HepG2 (cell line): ENCODE measurements at regions not wholly inside any gene's neighbourhood (a gene's known extent, or its start where the extent isn't known, plus 50 kb on each side); places are given as distances from the start of the nearest gene placed in this dataset.

Experiments
- ATAD3A ChIP-seq: sonication (generic); formaldehyde crosslinking; IDR thresholded peaks from 2 replicates; pipeline ENCODE4 v1.4.0; 2020; ENCODE audit warnings: missing genetic modification reagents
- GABPA ChIP-seq, 2 experiments: IDR thresholded peaks; 2 replicates each; pipeline ENCODE4 v1.6.1; 2011 to 2016; ENCODE audit warnings: low read depth in 2 of 2, low read length in 1 of 2, missing biosample characterization in 1 of 2, missing genetic modification characterization in 1 of 2
- HMG20A ChIP-seq: IDR thresholded peaks from 2 replicates; pipeline ENCODE4 v1.6.1; 2016; ENCODE audit warnings: borderline replicate concordance
- JUN ChIP-seq: sonication (generic); formaldehyde crosslinking; IDR thresholded peaks from 2 replicates; pipeline ENCODE4 v1.4.0; 2020; ENCODE audit warnings: mild to moderate bottlenecking, missing genetic modification reagents
- KLF11 ChIP-seq: IDR thresholded peaks from 2 replicates; pipeline ENCODE4 v1.6.1; 2016; ENCODE audit warnings: missing compliant biosample characterization
- KLF12 ChIP-seq: sonication (generic); formaldehyde crosslinking; IDR thresholded peaks from 2 replicates; pipeline ENCODE4 v1.4.0; 2020; ENCODE audit warnings: missing genetic modification reagents, borderline replicate concordance
- POLR2A ChIP-seq, 2 experiments: IDR thresholded peaks; 2 replicates each; pipeline ENCODE4 v1.6.1; 2011; ENCODE audit warnings: low read depth in 2 of 2, low read length in 2 of 2, mild to moderate bottlenecking in 1 of 2, moderate library complexity in 1 of 2; ENCODE audit not compliant: insufficient read depth in 1 of 2
- SMARCC2 ChIP-seq: fragments of 450-650 bp; IDR thresholded peaks from 2 replicates; pipeline ENCODE4 v1.6.1; 2017; ENCODE audit warnings: antibody characterized with exemption, mild to moderate bottlenecking
- ZNF329 ChIP-seq: sonication (generic); formaldehyde crosslinking; IDR thresholded peaks from 2 replicates; pipeline ENCODE4 v1.9.0; 2021; ENCODE audit warnings: low read depth, mild to moderate bottlenecking, missing genetic modification reagents
- ZNF350 ChIP-seq: sonication (generic); formaldehyde crosslinking; IDR thresholded peaks from 2 replicates; pipeline ENCODE4 v1.4.0; 2020; ENCODE audit warnings: mild to moderate bottlenecking, low read depth, missing genetic modification reagents, borderline replicate concordance
- TF ChIP-seq, protein P1 (sequence below): sonication (generic); formaldehyde crosslinking; IDR thresholded peaks from 2 replicates; pipeline ENCODE4 v1.5.0; 2020; ENCODE audit warnings: mild to moderate bottlenecking, missing genetic modification reagents, moderate library complexity
- TF ChIP-seq, protein P2 (sequence below): fragments of 450-650 bp; IDR thresholded peaks from 2 replicates; pipeline ENCODE4 v1.6.1; 2017
- TF ChIP-seq, protein P3 (sequence below): sonication (generic); formaldehyde crosslinking; conservative IDR thresholded peaks from 2 replicates; pipeline ENCODE4 v1.8.1; 2023; ENCODE audit warnings: missing genetic modification reagents

DNA sequence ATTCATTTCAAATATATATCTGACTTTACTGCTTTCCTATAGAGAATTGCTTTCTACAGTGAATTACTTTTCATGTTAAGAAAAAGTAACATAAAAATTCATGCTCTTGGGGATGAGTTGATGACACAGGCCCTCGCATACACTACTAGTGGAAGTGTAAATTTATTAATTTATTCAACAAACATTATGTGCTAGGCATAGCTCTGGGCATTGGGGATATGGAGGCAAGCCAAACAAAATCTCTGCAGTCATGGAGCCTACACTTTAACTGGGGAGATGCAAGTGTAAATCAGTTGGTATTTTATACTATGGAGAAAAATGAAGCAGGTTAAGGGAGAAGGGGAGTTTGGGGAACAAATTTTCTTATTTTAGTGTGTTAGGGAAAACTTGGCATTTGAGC is 340.7 kb downstream of the RAP2B start:
- TF ChIP-seq POLR2A (IDR thresholded peaks at IDR 0.05; ENCODE audit: insufficient read depth in 1 of 2, low read depth in 2 of 2, low read length in 2 of 2) (no peak), SMARCC2 (no peak), ZNF329 (CRISPR knock-in tag) (no peak), HMG20A (no peak), KLF12 (no peak), KLF11 (CRISPR knock-in tag) (no peak), JUN (no peak), GABPA (IDR thresholded peaks at IDR 0.05; ENCODE audit: low read depth, low read length) (no peak), GABPA (CRISPR knock-in tag; IDR thresholded peaks at IDR 0.05; ENCODE audit: low read depth) (no peak), ZNF350 (CRISPR knock-in tag) (no peak), ATAD3A (CRISPR knock-in tag) (no peak)
- TF ChIP-seq, protein P1, sequence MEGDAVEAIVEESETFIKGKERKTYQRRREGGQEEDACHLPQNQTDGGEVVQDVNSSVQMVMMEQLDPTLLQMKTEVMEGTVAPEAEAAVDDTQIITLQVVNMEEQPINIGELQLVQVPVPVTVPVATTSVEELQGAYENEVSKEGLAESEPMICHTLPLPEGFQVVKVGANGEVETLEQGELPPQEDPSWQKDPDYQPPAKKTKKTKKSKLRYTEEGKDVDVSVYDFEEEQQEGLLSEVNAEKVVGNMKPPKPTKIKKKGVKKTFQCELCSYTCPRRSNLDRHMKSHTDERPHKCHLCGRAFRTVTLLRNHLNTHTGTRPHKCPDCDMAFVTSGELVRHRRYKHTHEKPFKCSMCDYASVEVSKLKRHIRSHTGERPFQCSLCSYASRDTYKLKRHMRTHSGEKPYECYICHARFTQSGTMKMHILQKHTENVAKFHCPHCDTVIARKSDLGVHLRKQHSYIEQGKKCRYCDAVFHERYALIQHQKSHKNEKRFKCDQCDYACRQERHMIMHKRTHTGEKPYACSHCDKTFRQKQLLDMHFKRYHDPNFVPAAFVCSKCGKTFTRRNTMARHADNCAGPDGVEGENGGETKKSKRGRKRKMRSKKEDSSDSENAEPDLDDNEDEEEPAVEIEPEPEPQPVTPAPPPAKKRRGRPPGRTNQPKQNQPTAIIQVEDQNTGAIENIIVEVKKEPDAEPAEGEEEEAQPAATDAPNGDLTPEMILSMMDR (CRISPR knock-in tag): no peak
- TF ChIP-seq, protein P2, sequence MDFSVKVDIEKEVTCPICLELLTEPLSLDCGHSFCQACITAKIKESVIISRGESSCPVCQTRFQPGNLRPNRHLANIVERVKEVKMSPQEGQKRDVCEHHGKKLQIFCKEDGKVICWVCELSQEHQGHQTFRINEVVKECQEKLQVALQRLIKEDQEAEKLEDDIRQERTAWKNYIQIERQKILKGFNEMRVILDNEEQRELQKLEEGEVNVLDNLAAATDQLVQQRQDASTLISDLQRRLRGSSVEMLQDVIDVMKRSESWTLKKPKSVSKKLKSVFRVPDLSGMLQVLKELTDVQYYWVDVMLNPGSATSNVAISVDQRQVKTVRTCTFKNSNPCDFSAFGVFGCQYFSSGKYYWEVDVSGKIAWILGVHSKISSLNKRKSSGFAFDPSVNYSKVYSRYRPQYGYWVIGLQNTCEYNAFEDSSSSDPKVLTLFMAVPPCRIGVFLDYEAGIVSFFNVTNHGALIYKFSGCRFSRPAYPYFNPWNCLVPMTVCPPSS: no peak
- TF ChIP-seq, protein P3, sequence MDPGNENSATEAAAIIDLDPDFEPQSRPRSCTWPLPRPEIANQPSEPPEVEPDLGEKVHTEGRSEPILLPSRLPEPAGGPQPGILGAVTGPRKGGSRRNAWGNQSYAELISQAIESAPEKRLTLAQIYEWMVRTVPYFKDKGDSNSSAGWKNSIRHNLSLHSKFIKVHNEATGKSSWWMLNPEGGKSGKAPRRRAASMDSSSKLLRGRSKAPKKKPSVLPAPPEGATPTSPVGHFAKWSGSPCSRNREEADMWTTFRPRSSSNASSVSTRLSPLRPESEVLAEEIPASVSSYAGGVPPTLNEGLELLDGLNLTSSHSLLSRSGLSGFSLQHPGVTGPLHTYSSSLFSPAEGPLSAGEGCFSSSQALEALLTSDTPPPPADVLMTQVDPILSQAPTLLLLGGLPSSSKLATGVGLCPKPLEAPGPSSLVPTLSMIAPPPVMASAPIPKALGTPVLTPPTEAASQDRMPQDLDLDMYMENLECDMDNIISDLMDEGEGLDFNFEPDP: no peak
